ENCODE measurements at regions not wholly inside any gene's neighbourhood (a gene's known extent, or its start where the extent isn't known, plus 50 kb on each side); places are given as distances from the start of the nearest gene placed in this dataset.

DNA sequence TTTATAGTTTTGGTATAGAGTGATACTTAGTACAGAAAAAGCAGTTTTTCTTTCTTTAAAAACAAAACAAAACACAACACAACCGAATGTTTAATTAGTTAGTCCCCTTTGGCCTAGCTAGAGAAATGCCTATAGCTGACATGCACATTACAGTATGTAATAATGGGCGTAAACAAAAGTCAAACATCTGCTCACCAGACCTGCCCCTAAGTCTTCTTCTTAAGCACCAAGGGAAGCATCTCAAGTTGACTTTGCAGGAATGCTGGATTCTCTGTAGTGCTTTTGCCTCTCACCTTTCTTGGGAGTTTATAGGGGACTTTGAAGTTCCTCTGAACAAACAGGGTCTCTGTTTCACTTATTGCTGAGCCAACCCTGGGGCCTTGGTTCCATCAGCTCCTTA, 143.7 kb downstream of the TM2D1 start:
- no peak overlapping the region for H3K4me3 Mint-ChIP-seq
- H3K4me1 Mint-ChIP-seq, result peaks cover 10% of the 10 kb centered on the region
- TF ChIP-seq CTCF (IDR thresholded peaks at IDR 0.05; ENCODE audit: unreplicated experiment), result no peak
- no peak for DNase-seq (ENCODE audit: low spot score in 2 of 2, unreplicated experiment in 2 of 2)
- no peak overlapping the region for H3K27ac Mint-ChIP-seq
- H3K36me3 Mint-ChIP-seq, result peaks cover 3% of the 10 kb centered on the region
- H3K9me3 Mint-ChIP-seq, result peaks cover 8% of the 10 kb centered on the region
- H3K27me3 Mint-ChIP-seq (ENCODE audit: low read depth), result peaks cover 3% of the 10 kb centered on the region

DNA sequence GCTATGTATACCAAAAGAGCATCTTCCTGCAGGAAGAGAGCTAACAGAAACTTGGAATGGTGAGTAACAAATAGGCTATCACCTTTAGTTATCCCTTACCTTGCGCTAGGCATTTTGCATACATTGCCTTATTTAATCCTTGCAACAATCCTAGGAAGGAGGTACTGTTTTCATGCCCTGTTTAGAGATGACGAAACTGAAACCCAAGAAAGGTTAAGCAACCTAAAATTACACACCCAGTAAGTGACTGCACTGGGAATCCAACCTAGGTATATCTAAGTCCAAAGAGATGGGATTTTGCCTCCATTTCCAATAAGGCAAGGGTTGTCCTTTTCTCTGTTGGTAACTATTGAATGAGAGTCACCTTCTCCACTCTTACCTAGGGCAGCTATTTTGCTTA, 144.5 kb downstream of the TM2D1 start:
- Mint-ChIP-seq H3K36me3 (peaks cover 3% of the 10 kb centered on the region), H3K4me3 (no peak overlapping the region), H3K27ac (no peak overlapping the region), H3K9me3 (peaks cover 8% of the 10 kb centered on the region), H3K4me1 (peaks cover 5% of the 10 kb centered on the region), H3K27me3 (ENCODE audit: low read depth) (peaks cover 3% of the 10 kb centered on the region)
- DNase-seq (ENCODE audit: low spot score in 2 of 2, unreplicated experiment in 2 of 2), result no peak
- TF ChIP-seq CTCF (IDR thresholded peaks at IDR 0.05; ENCODE audit: unreplicated experiment), result no peak

DNA sequence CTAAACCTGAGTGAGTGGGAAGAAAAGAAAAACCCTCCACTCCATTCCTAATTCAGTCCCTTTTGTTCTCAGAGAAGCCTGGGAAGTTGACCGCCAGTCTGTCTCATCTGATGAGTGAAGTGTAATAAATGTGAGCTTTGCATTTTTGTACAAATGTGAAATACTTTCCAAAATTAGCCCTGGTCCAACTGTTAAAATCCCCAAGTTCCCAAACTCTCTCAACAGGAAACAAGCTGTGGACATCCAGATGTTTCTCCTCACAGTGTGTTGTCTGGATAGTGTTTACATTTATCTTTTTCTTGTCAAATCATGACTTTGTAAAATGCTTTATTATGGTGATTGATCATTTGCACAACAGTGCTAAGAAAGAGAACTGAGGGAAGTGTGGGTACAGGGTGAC, 145.1 kb downstream of the TM2D1 start:
- Mint-ChIP-seq H3K36me3 (peaks cover 3% of the 10 kb centered on the region), H3K27me3 (ENCODE audit: low read depth) (peaks cover 3% of the 10 kb centered on the region), H3K9me3 (peaks cover 13% of the 10 kb centered on the region), H3K27ac (no peak overlapping the region), H3K4me1 (peaks cover 4% of the 10 kb centered on the region), H3K4me3 (no peak overlapping the region)
- DNase-seq (ENCODE audit: low spot score in 2 of 2, unreplicated experiment in 2 of 2), result no peak
- no peak for TF ChIP-seq CTCF (IDR thresholded peaks at IDR 0.05; ENCODE audit: unreplicated experiment)

- H3K9me3 Mint-ChIP-seq, result peaks cover 7% of the 10 kb centered on the region
- H3K4me3 Mint-ChIP-seq, result no peak overlapping the region
- H3K36me3 Mint-ChIP-seq, result no peaks in the 10 kb centered on the region
- H3K4me1 Mint-ChIP-seq, result peaks cover 13% of the 10 kb centered on the region
- DNase-seq (ENCODE audit: low spot score in 2 of 2, unreplicated experiment in 2 of 2), result no peak
- no peak for TF ChIP-seq CTCF (IDR thresholded peaks at IDR 0.05; ENCODE audit: unreplicated experiment)
- no peak overlapping the region for H3K27ac Mint-ChIP-seq
- peaks cover 3% of the 10 kb centered on the region for H3K27me3 Mint-ChIP-seq (ENCODE audit: low read depth)
These were observed 152.9 kb downstream of the TM2D1 start for GRCh38 chr1:61572046-61572445.

GRCh38 chr1:61570191-61570590, 154.8 kb downstream of the TM2D1 start:
- no peak for TF ChIP-seq CTCF (IDR thresholded peaks at IDR 0.05; ENCODE audit: unreplicated experiment)
- peaks cover 13% of the 10 kb centered on the region for H3K4me1 Mint-ChIP-seq
- peaks cover 12% of the 10 kb centered on the region for H3K9me3 Mint-ChIP-seq
- H3K27ac Mint-ChIP-seq, result no peak overlapping the region
- H3K4me3 Mint-ChIP-seq, result no peak overlapping the region
- H3K36me3 Mint-ChIP-seq, result peaks cover 4% of the 10 kb centered on the region
- H3K27me3 Mint-ChIP-seq (ENCODE audit: low read depth), result no peaks in the 10 kb centered on the region
- DNase-seq (ENCODE audit: low spot score in 2 of 2, unreplicated experiment in 2 of 2), result no peak

DNA sequence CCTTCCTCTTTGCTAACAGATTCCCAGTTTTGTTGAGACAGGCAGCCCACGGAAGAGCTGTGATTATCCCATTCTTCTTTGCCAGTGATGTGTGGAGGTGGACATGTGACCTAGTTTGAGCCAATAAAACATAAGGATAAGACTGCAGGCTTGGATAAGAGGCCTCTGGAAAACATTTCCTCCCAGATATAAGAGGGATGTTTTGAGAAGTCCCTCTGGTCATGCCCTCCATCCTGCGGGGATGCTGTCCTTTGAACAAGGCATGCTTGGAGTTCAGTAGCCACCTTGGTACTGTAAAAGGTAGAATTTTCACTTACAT, 155.7 kb downstream of the TM2D1 start:
- no peak for DNase-seq (ENCODE audit: low spot score in 2 of 2, unreplicated experiment in 2 of 2)
- Mint-ChIP-seq H3K36me3 (peaks cover 9% of the 10 kb centered on the region), H3K4me3 (no peak overlapping the region), H3K27ac (no peak overlapping the region), H3K27me3 (ENCODE audit: low read depth) (no peaks in the 10 kb centered on the region), H3K4me1 (peaks cover 13% of the 10 kb centered on the region), H3K9me3 (peaks cover 12% of the 10 kb centered on the region)
- TF ChIP-seq CTCF (IDR thresholded peaks at IDR 0.05; ENCODE audit: unreplicated experiment), result no peak

All from mesothelial cell of epicardium (in vitro differentiated cells).